H7 (cell line): ENCODE measurements at regions not wholly inside any gene's neighbourhood (a gene's known extent, or its start where the extent isn't known, plus 50 kb on each side); places are given as distances from the start of the nearest gene placed in this dataset.
"Not testable (repeated sequence)": the region's sequence is repeated elsewhere in the genome, so short reads cannot be mapped to it uniquely, and the experiment has no call there.

ENCODE experiments used
- DNase-seq: peaks from one replicate; pipeline ENCODE4 v3.0.0; 2012
- H3K27me3 ChIP-seq: 2 replicates; pipeline ENCODE4 v1.6.0; 2011; ENCODE audit warnings: mild to moderate bottlenecking, low read length; ENCODE audit not compliant: control insufficient read depth, insufficient read depth
- H3K36me3 ChIP-seq: replicated peaks from 2 replicates; pipeline ENCODE4 v1.5.1; 2011; ENCODE audit warnings: low read length; ENCODE audit not compliant: control insufficient read depth, insufficient read depth
- H3K4me3 ChIP-seq: 2 replicates; pipeline ENCODE4 v1.5.1; 2011; ENCODE audit warnings: low read depth, mild to moderate bottlenecking, control low read depth, low read length, moderate library complexity; ENCODE audit not compliant: insufficient read depth

- H3K36me3 ChIP-seq = no peaks in the 10 kb centered on the region
- no peaks in the 10 kb centered on the region for H3K27me3 ChIP-seq
- no peak for DNase-seq
- no peak overlapping the region for H3K4me3 ChIP-seq
These were observed 109.7 kb downstream of the PPIAL4G start for GRCh38 chr1:148373192-148373925.

DNA sequence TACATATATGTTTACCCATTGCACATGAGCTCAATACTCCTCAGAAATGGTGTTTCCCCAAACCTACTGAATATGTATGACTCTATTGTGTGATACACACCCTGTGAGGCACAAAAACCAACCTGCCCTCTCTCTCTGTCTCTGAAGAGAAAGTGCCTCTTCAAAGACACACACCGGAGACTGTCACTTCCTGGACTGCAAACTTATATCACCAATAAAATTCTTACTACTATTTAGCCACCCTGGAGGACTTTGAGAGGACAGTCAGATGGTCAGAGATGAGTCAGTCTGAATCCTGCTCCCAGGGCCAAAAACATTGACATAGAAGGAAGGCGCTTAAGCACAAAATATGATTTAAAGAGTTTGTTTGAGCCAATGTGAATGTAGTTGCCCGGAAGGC is 110.4 kb downstream of the PPIAL4G start:
- no peak for DNase-seq
- H3K27me3 ChIP-seq = no peaks in the 10 kb centered on the region
- H3K36me3 ChIP-seq = no peaks in the 10 kb centered on the region
- no peak overlapping the region for H3K4me3 ChIP-seq

DNA sequence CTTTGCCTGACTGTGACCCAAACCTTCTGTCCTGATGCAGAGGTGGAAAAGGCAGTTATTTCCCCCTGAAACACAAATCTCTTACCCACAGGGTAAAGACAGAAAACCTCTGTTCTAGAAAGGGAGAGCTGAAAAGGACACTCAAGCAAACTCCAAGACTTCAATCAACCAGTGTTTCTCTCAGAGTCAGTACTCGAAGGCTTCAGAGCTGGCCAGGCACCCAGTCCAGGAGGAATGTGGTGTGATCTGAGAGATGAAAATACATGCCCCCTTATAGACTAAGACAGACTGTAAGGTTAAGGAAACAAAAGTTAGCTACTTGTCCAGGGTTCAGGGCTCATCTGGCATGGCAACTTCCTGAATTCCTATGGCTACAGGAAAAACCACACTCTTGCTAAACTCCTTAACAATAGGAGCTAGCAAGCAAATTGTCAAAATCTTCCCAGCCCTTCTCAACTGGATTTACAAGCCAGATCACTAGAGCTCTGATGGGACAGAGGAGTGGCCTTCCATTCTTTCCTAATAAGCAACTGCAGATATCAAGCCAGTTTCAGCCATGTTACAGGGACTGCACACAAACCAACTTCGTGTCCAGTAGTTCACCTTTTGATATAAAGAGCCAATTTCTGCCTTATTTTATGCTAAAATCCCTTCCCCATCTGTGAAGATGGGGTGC is 110.9 kb downstream of the PPIAL4G start:
- H3K4me3 ChIP-seq, DNase-seq, H3K36me3 ChIP-seq, H3K27me3 ChIP-seq: not testable (repeated sequence)

DNA sequence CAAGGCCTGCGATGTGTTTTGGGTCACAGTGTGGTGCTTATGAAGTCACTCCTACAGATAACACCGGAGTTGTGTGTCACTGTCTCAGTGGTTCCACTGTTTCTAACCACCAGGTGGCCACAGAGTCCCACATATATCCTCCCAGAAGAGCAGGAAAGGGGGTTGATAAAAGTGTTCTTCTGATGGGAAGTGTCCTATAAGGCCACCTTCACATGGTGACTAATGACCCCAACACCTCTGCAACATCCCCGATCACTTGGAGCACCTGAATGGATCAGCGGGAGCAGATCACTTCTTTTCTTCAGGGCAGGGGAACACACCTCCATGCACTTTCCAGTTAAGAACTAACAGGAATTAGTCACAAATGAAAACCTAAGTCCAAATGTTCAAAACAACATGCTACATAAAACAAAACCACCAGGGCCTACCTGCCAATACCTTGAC is 111.5 kb downstream of the PPIAL4G start:
- DNase-seq = peak; percentile 65
- not testable (repeated sequence) for H3K27me3 ChIP-seq, H3K4me3 ChIP-seq, H3K36me3 ChIP-seq

- H3K4me3 ChIP-seq, H3K36me3 ChIP-seq, DNase-seq, H3K27me3 ChIP-seq: not testable (repeated sequence)
These were observed 112.4 kb downstream of the PPIAL4G start for GRCh38 chr1:148370661-148371060.

DNA sequence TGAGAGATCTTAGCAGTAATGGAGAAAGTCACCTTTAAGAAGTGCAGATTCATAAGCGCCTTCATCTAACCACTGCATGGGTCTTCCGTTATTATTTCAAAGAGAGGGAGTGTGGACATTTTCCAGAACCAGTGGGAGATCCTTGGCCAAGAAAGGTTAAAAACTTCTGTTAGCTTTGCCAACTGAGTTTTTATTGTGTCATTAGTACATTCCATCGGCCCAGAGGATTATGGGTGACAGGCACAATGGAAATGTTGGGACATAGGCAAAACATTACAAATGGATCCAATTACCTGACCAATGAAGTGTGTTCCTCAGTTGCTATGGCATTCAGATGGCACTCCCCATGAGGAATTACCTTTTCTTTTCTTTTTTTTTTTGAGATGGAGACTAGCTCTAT is 115.5 kb downstream of the PPIAL4G start:
- no peaks in the 10 kb centered on the region; the same call in 1 of the 2 replicates for H3K27me3 ChIP-seq

GRCh38 chr1:148366136-148366753 is 116.9 kb downstream of the PPIAL4G start:
- H3K27me3 ChIP-seq, H3K36me3 ChIP-seq, DNase-seq, H3K4me3 ChIP-seq: not testable (repeated sequence)

More for the DNA sequence above, 115.5 kb downstream of the PPIAL4G start:
- DNase-seq = no peak
- Histone ChIP-seq H3K4me3 (no peak overlapping the region), H3K36me3 (no peaks in the 10 kb centered on the region)

- not testable (repeated sequence) for H3K36me3 ChIP-seq, H3K4me3 ChIP-seq, H3K27me3 ChIP-seq, DNase-seq
These were observed 118.0 kb downstream of the PPIAL4G start for GRCh38 chr1:148365151-148365550.

DNA sequence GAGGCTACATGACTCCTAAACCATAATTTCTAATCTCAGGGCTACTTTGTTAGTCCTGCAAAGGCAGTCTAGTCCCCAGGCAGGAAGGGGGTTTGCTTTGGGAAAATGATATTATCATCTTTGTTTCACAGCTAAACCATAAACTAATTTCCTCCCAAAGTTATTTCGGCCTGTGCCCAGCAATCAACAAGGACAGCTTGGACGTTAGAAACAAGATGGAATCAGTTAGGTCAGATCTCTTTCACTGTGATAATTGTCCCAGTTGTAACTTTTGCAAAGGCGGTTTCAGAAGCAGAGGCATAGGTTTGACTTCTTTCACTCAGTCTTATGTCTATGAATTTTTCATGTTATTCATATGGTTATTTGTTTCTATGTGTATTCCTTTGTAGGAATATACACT is 119.1 kb downstream of the PPIAL4G start:
- not testable (repeated sequence) for DNase-seq, H3K36me3 ChIP-seq, H3K27me3 ChIP-seq, H3K4me3 ChIP-seq

DNA sequence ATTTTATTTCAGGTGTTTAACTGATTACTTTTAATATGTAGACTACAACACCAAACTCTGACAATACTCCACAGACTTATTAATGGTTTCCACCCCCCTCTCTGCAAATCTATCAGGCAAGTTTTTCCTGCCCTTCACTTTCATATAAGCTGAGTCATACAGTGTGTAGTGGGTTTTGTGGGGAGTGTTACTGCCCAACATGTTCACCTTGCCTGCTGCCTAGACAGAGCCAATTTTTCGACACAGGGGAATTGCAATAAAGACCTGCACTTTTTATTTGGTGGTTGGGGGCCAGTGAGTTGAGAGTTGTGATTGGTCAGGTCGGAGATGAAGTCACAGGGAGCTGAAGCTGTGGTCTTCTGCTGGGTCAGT is 119.7 kb downstream of the PPIAL4G start:
- Histone ChIP-seq H3K4me3 (no peak overlapping the region), H3K36me3 (no peaks in the 10 kb centered on the region), H3K27me3 (peaks cover 2% of the 10 kb centered on the region; the same call in 1 of the 2 replicates)
- no peak for DNase-seq

- H3K27me3 ChIP-seq = peaks cover 2% of the 10 kb centered on the region; the same call in 1 of the 2 replicates
- H3K36me3 ChIP-seq = no peaks in the 10 kb centered on the region
- peak overlapping the region; percentile 49 for H3K4me3 ChIP-seq
- DNase-seq = peak; percentile 77
These were observed 120.3 kb downstream of the PPIAL4G start for GRCh38 chr1:148362626-148363438.

- peak; percentile 28 for DNase-seq
- peak overlapping the region; percentile 49 for H3K4me3 ChIP-seq
- peaks cover 2% of the 10 kb centered on the region; the same call in 1 of the 2 replicates for H3K27me3 ChIP-seq
- no peaks in the 10 kb centered on the region for H3K36me3 ChIP-seq
These were observed 120.9 kb downstream of the PPIAL4G start for GRCh38 chr1:148362216-148362611.

GRCh38 chr1:148361427-148362215 is 121.5 kb downstream of the PPIAL4G start:
- DNase-seq = peak; percentile 25
- H3K27me3 ChIP-seq, H3K36me3 ChIP-seq: not testable (repeated sequence)
- H3K4me3 ChIP-seq = peak overlapping the region; percentile 49

GRCh38 chr1:148357037-148357436 is 126.1 kb downstream of the PPIAL4G start:
- DNase-seq = no peak
- no peak overlapping the region for H3K4me3 ChIP-seq
- peaks cover 14% of the 10 kb centered on the region for H3K27me3 ChIP-seq
- H3K36me3 ChIP-seq = no peaks in the 10 kb centered on the region
